A673 (cell line): ENCODE measurements at regions not wholly inside any gene's neighbourhood (a gene's known extent, or its start where the extent isn't known, plus 50 kb on each side); places are given as distances from the start of the nearest gene placed in this dataset.

Source experiments
- BruUV-seq: library from RNA; stranded (reverse); fragments of 400-500 nt; replicated peaks from 2 replicates; lab custom pipeline; 2021; lab: Mats Ljungman, UMichigan
- CTCF ChIA-PET: fragments of 300-600 bp; sonication (Branson Sonifier 250); formaldehyde crosslinking; loops from one replicate; lab custom pipeline; 2022; ENCODE audit warnings: antibody characterized with exemption; lab: Charles Lee
- POLR2A ChIA-PET: fragments of 300-600 bp; sonication (Branson Sonifier 250); formaldehyde crosslinking; loops from one replicate; lab custom pipeline; 2022; ENCODE audit warnings: antibody characterized with exemption; ENCODE audit not compliant: low non-redundant PET; lab: Charles Lee
- DNase-seq: peaks from one replicate; pipeline ENCODE4 v3.0.0-alpha.2; 2015; ENCODE audit warnings: low spot score
- H3K27ac ChIP-seq: fragments of 200-600 bp; sonication (generic); 2 replicates; pipeline ENCODE4 v1.5.1; 2016; ENCODE audit warnings: mixed run types, low read depth, mild to moderate bottlenecking, mixed read lengths, antibody characterized with exemption, low read length; ENCODE audit not compliant: poor library complexity, severe bottlenecking
- H3K27me3 ChIP-seq: fragments of 200-600 bp; sonication (generic); replicated peaks from 2 replicates; pipeline ENCODE4 v1.6.1; 2017; ENCODE audit warnings: mixed run types, low read depth, mild to moderate bottlenecking, mixed read lengths, antibody characterized with exemption, low read length; ENCODE audit not compliant: insufficient read depth, poor library complexity
- H3K36me3 ChIP-seq: fragments of 200-600 bp; sonication (generic); 2 replicates; pipeline ENCODE4 v1.6.1; 2016; ENCODE audit warnings: mixed run types, mild to moderate bottlenecking, mixed read lengths, antibody characterized with exemption, low read length; ENCODE audit not compliant: insufficient read depth, poor library complexity, severe bottlenecking
- H3K4me1 ChIP-seq: fragments of 200-600 bp; sonication (generic); 2 replicates; pipeline ENCODE4 v1.6.1; 2017; ENCODE audit warnings: mixed run types, mild to moderate bottlenecking, mixed read lengths, antibody characterized with exemption, low read length; ENCODE audit not compliant: insufficient read depth, poor library complexity, severe bottlenecking
- H3K4me3 ChIP-seq: fragments of 200-600 bp; sonication (generic); 2 replicates; pipeline ENCODE4 v1.5.1; 2016; ENCODE audit warnings: low read depth, mixed run types, mild to moderate bottlenecking, mixed read lengths, low read length; ENCODE audit not compliant: poor library complexity, severe bottlenecking
- H3K9me3 ChIP-seq: fragments of 200-600 bp; sonication (generic); 2 replicates; pipeline ENCODE4 v1.6.1; 2016; ENCODE audit warnings: mixed run types, low read depth, mild to moderate bottlenecking, mixed read lengths, antibody characterized with exemption, low read length; ENCODE audit not compliant: poor library complexity, severe bottlenecking
- EZH2 ChIP-seq: fragments of 200-600 bp; sonication (generic); IDR thresholded peaks from 2 replicates; pipeline ENCODE4 v1.6.1; 2017; ENCODE audit warnings: borderline replicate concordance, low read depth, mild to moderate bottlenecking, mixed read lengths, antibody characterized with exemption, low read length; ENCODE audit not compliant: poor library complexity, severe bottlenecking
- intact Hi-C: fragments of 100-400 bp; cut with micrococcal nuclease; formaldehyde crosslinking; loops from one replicate; pipeline ENCODE4 v1.10.0; 2022; ENCODE audit not compliant: unreplicated experiment
- TF ChIP-seq, protein P1 (sequence below): fragments of 300-800, 200-600 bp; sonication (generic); conservative IDR thresholded peaks from 2 replicates; pipeline ENCODE4 v1.5.1; 2017; ENCODE audit warnings: low read depth, mild to moderate bottlenecking, antibody characterized with exemption, low read length, moderate library complexity, mixed read lengths

DNA sequence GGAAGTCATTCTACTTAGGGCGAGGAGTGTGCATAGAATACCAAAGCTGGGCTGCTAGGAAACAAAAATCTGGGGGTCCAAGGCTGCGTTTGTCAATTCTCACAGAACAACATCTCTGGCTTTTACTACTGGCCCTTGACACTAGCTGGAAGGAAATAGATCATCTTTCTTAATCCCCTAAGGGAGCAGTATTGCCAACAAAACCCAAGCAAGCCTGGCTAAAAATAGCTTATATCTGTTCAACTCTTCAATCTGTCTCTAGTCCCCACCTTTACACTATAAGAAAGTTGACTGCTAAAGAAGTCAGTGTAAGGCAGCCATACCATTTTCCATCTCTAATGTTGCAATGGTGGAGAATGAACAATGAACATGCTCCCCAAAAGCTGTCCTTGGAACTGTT is 107.8 kb upstream of the SPRY2 start:
- no TSS peak for BruUV-seq
- TF ChIP-seq EZH2: no peak
- TF ChIP-seq, protein P1, sequence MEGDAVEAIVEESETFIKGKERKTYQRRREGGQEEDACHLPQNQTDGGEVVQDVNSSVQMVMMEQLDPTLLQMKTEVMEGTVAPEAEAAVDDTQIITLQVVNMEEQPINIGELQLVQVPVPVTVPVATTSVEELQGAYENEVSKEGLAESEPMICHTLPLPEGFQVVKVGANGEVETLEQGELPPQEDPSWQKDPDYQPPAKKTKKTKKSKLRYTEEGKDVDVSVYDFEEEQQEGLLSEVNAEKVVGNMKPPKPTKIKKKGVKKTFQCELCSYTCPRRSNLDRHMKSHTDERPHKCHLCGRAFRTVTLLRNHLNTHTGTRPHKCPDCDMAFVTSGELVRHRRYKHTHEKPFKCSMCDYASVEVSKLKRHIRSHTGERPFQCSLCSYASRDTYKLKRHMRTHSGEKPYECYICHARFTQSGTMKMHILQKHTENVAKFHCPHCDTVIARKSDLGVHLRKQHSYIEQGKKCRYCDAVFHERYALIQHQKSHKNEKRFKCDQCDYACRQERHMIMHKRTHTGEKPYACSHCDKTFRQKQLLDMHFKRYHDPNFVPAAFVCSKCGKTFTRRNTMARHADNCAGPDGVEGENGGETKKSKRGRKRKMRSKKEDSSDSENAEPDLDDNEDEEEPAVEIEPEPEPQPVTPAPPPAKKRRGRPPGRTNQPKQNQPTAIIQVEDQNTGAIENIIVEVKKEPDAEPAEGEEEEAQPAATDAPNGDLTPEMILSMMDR: no peak
- H3K27ac ChIP-seq: no peak overlapping the region
- DNase-seq: no peak
- intact Hi-C loops: no loop called here
- POLR2A ChIA-PET: no interaction called here
- H3K27me3 ChIP-seq: peaks cover 10% of the 10 kb centered on the region
- H3K4me1 ChIP-seq: peaks cover 6% of the 10 kb centered on the region
- CTCF ChIA-PET: no interaction called here
- no peak overlapping the region for H3K4me3 ChIP-seq
- H3K36me3 ChIP-seq: no peaks in the 10 kb centered on the region
- H3K9me3 ChIP-seq: no peaks in the 10 kb centered on the region

DNA sequence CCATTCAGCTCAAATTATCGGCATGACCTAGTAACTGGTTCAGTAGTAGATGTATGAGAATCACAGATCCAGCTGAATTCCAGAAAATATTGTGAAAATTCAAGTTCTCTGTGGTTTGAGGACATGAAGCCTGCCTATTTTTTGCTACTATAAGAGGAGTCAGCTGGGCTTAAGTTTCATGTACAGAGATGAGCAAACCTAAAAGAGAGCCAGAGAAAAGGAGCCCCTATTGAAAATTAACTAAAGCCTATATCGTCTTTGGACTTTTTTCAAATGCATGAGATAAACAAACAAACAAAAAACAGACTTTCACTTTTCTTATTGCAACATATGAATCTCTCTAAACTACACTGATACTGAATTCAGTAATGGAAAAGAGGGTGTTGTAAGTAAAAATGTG is 106.8 kb upstream of the SPRY2 start:
- ChIA-PET POLR2A (no interaction called here), CTCF (no interaction called here)
- peaks cover 6% of the 10 kb centered on the region for H3K4me1 ChIP-seq
- intact Hi-C loops: no loop called here
- no peak overlapping the region for H3K27ac ChIP-seq
- no peaks in the 10 kb centered on the region for H3K9me3 ChIP-seq
- DNase-seq: no peak
- no peaks in the 10 kb centered on the region for H3K36me3 ChIP-seq
- H3K4me3 ChIP-seq: no peak overlapping the region
- TF ChIP-seq EZH2: no peak
- TF ChIP-seq, protein P1: no peak
- no TSS peak for BruUV-seq
- H3K27me3 ChIP-seq: peaks cover 17% of the 10 kb centered on the region

DNA sequence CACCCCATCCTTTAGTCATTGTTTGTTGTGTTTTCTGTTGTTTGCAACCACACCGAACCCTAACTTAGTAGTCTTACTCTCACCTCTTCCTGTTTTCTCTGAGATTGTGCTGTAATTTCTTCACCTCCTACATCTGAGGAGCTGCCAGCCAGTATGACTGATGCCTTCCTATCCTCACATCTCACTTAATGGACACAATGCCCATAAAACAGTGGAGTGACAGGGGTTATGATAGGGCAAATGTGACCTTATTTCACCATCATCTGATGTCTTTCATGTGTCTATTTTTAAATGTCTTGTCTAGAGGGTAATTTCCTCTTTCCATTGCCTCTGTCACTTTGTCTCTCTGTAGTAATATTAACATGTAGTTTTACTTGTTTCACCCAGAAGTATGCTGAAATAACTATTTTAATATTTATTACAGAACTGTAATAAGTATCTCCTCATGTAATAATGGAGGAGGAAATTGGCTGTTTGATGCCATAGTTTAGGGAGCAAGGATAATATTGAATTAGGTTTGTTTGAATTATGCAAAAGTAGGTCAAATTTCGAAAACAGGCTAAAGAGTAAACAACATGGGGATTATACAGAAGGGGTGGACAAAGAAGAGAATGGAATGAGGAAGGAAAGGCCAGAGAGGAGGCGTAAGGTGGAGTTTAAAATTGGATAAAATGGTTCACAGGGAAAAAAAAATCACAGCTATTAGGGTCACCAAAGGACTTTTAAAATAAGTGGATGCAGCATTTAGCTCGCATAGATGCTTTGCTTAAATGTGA is 103.5 kb upstream of the SPRY2 start:
- Histone ChIP-seq H3K27me3 (peaks cover 41% of the 10 kb centered on the region), H3K27ac (no peak overlapping the region), H3K9me3 (no peaks in the 10 kb centered on the region), H3K36me3 (no peaks in the 10 kb centered on the region), H3K4me3 (no peak overlapping the region), H3K4me1 (peaks cover 6% of the 10 kb centered on the region)
- no TSS peak for BruUV-seq
- TF ChIP-seq, protein P1: no peak
- no peak for TF ChIP-seq EZH2
- POLR2A ChIA-PET: no interaction called here
- CTCF ChIA-PET: interaction anchor here (0.5 kb wide), 1 partner anchor 544 kb away, joined by 3 read pairs; no protein-coding TSS in a partner anchor
- intact Hi-C loops: no loop called here
- no peak for DNase-seq
